22Rv1 (cell line): ENCODE measurements at regions not wholly inside any gene's neighbourhood (a gene's known extent, or its start where the extent isn't known, plus 50 kb on each side); places are given as distances from the start of the nearest gene placed in this dataset.

Experiments
- H3K27ac ChIP-seq: fragments of 450-650 bp; 2 replicates; pipeline ENCODE4 v1.5.1; 2017
- ZFX ChIP-seq: fragments of 450-650 bp; IDR thresholded peaks from 2 replicates; pipeline ENCODE4 v1.6.1; 2017; ENCODE audit warnings: antibody characterized with exemption, borderline replicate concordance
- TF ChIP-seq, protein P1 (sequence below): fragments of 450-650 bp; IDR thresholded peaks from 2 replicates; pipeline ENCODE4 v1.5.1; 2017; ENCODE audit warnings: mild to moderate bottlenecking

DNA sequence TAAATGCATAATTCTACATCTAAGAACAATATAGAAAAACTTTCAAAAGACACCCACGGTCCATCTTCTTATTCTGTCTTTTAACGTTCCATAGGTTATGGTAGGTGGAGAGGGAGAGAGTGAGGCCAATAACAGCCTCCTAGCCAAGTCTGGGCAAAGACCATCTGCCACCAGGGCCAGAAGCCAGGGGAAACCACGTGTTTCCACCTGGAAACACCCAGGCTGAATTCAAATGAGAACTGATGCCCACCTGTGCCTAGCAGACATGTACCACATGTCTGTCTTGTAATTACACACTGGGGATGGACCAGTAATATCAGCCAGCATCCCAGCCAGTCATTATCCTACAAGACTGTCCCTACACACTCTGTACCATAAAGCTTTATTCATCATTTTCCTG lies 1573.1 kb downstream of the EFNB2 start:
- H3K27ac ChIP-seq, result no peak overlapping the region
- TF ChIP-seq, protein P1, sequence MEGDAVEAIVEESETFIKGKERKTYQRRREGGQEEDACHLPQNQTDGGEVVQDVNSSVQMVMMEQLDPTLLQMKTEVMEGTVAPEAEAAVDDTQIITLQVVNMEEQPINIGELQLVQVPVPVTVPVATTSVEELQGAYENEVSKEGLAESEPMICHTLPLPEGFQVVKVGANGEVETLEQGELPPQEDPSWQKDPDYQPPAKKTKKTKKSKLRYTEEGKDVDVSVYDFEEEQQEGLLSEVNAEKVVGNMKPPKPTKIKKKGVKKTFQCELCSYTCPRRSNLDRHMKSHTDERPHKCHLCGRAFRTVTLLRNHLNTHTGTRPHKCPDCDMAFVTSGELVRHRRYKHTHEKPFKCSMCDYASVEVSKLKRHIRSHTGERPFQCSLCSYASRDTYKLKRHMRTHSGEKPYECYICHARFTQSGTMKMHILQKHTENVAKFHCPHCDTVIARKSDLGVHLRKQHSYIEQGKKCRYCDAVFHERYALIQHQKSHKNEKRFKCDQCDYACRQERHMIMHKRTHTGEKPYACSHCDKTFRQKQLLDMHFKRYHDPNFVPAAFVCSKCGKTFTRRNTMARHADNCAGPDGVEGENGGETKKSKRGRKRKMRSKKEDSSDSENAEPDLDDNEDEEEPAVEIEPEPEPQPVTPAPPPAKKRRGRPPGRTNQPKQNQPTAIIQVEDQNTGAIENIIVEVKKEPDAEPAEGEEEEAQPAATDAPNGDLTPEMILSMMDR, result no peak
- TF ChIP-seq ZFX, result no peak

GRCh38 chr13:104961246-104961645 lies 1574.2 kb downstream of the EFNB2 start:
- H3K27ac ChIP-seq, result no peak overlapping the region
- no peak for TF ChIP-seq ZFX
- TF ChIP-seq, protein P1, result no peak

DNA sequence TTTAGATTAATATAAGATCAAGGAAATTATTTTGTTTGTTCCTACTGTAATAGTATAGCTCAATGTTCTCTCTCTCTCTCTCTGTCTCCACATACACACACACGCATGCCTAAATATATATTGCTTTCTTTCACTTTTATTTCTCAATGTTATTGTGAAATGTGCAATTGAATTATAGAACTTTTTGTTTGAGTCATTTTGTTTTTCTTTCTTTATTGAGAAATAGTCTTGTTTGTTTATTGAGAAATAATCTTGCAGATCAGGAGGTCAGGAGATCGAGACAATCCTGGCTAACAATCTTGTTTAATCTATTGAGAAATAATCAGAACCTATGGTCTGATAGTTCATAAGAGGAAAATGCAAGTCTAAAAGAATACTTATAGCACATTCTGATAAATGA lies 1581.3 kb downstream of the EFNB2 start:
- no peak for TF ChIP-seq ZFX
- TF ChIP-seq, protein P1, result no peak
- no peak overlapping the region for H3K27ac ChIP-seq

DNA sequence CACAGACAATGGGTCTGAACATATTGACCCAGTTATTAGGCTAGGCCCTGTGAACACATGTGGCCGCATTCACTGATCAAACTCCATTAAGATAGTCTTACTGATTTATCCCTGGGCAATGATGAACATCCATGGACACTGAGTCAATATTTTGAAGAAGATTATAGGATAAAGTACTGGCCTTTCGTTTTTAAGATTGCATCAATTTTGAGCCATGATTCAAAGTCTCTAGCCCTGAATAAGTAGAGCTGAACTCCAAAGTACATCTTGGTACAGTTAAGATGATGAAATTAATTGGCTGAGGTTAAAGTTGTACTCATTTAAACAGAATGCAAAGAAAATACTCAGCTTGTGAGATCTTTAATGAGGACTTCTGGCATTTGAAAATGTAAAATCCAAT lies 1581.9 kb downstream of the EFNB2 start:
- H3K27ac ChIP-seq, result no peak overlapping the region
- TF ChIP-seq ZFX, result no peak
- TF ChIP-seq, protein P1, result no peak

GRCh38 chr13:104949840-104950740 lies 1585.4 kb downstream of the EFNB2 start:
- no peak for TF ChIP-seq ZFX
- TF ChIP-seq, protein P1, result no peak
- H3K27ac ChIP-seq, result no peak overlapping the region

DNA sequence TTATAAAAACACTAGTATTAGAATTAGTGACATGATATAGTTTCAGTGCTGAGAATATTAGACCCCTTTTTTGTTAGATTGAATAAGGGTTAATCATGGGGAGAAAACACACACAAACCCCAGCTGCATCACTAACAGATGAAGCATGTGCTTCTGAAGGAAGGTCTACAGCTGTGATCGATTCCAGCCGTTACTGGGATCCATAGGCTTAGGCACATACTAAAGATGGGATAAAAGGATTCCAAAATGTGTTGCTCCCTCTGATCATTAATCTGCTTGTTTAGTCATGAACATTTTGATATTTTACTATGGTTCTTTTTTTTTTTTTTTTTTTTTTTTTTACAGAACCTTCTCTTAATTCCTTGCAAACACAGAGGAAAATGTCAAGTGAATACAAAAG lies 1591.3 kb downstream of the EFNB2 start:
- no peak for TF ChIP-seq ZFX
- TF ChIP-seq, protein P1, result no peak
- no peak overlapping the region for H3K27ac ChIP-seq

GRCh38 chr13:104943331-104943730 lies 1592.1 kb downstream of the EFNB2 start:
- TF ChIP-seq, protein P1, result no peak
- no peak for TF ChIP-seq ZFX

More at GRCh38 chr13:104943331-104943730, 1592.1 kb downstream of the EFNB2 start:
- H3K27ac ChIP-seq, result no peak overlapping the region
